ENCODE measurements at regions not wholly inside any gene's neighbourhood (a gene's known extent, or its start where the extent isn't known, plus 50 kb on each side); places are given as distances from the start of the nearest gene placed in this dataset.

- Mint-ChIP-seq H3K4me1 (ENCODE audit: unreplicated experiment) (no peaks in the 10 kb centered on the region), H3K36me3 (no peaks in the 10 kb centered on the region), H3K27me3 (peaks cover 12% of the 10 kb centered on the region), H3K9me3 (no peaks in the 10 kb centered on the region), H3K27ac (no peak overlapping the region), H3K4me3 (no peak overlapping the region)
- no peak for TF ChIP-seq CTCF (conservative IDR thresholded peaks at IDR 0.05)
- DNase-seq (ENCODE audit: extremely low spot score, unreplicated experiment), result no peak
Observed at GRCh38 chr11:69904974-69905535, 85.8 kb upstream of the FGF3 start.

- Mint-ChIP-seq H3K4me1 (ENCODE audit: unreplicated experiment) (no peaks in the 10 kb centered on the region), H3K27ac (no peak overlapping the region), H3K4me3 (no peak overlapping the region), H3K9me3 (no peaks in the 10 kb centered on the region), H3K36me3 (no peaks in the 10 kb centered on the region), H3K27me3 (peaks cover 12% of the 10 kb centered on the region)
- TF ChIP-seq CTCF (conservative IDR thresholded peaks at IDR 0.05), result no peak
- DNase-seq (ENCODE audit: extremely low spot score, unreplicated experiment), result no peak
Observed at GRCh38 chr11:69905611-69906452, 86.6 kb upstream of the FGF3 start.

- no peak overlapping the region for H3K4me3 Mint-ChIP-seq
- no peaks in the 10 kb centered on the region for H3K36me3 Mint-ChIP-seq
Observed at GRCh38 chr11:69906453-69906907, 87.3 kb upstream of the FGF3 start.

GRCh38 chr11:69907611-69908010, 88.4 kb upstream of the FGF3 start:
- H3K4me3 Mint-ChIP-seq, result no peak overlapping the region
- no peak for DNase-seq (ENCODE audit: extremely low spot score, unreplicated experiment)
- H3K36me3 Mint-ChIP-seq, result no peaks in the 10 kb centered on the region
- peaks cover 12% of the 10 kb centered on the region for H3K27me3 Mint-ChIP-seq
- TF ChIP-seq CTCF (conservative IDR thresholded peaks at IDR 0.05), result no peak
- H3K4me1 Mint-ChIP-seq (ENCODE audit: unreplicated experiment), result no peaks in the 10 kb centered on the region
- no peaks in the 10 kb centered on the region for H3K9me3 Mint-ChIP-seq
- no peak overlapping the region for H3K27ac Mint-ChIP-seq

More at GRCh38 chr11:69906453-69906907, 87.3 kb upstream of the FGF3 start:
- no peak for TF ChIP-seq CTCF (conservative IDR thresholded peaks at IDR 0.05)
- DNase-seq (ENCODE audit: extremely low spot score, unreplicated experiment), result no peak
- Mint-ChIP-seq H3K27me3 (peaks cover 12% of the 10 kb centered on the region), H3K27ac (peak overlapping the region; percentile 32), H3K4me1 (ENCODE audit: unreplicated experiment) (no peaks in the 10 kb centered on the region), H3K9me3 (no peaks in the 10 kb centered on the region)

- no peak for TF ChIP-seq CTCF (conservative IDR thresholded peaks at IDR 0.05)
- H3K36me3 Mint-ChIP-seq, result no peaks in the 10 kb centered on the region
- H3K27me3 Mint-ChIP-seq, result peaks cover 12% of the 10 kb centered on the region
- H3K4me3 Mint-ChIP-seq, result no peak overlapping the region
- DNase-seq (ENCODE audit: extremely low spot score, unreplicated experiment), result no peak
- no peaks in the 10 kb centered on the region for H3K9me3 Mint-ChIP-seq
- H3K4me1 Mint-ChIP-seq (ENCODE audit: unreplicated experiment), result no peaks in the 10 kb centered on the region
- H3K27ac Mint-ChIP-seq, result no peak overlapping the region
Observed at GRCh38 chr11:69908511-69909220, 89.5 kb upstream of the FGF3 start.
